Right lobe of liver (tissue), 6 donors: ENCODE measurements at regions not wholly inside any gene's neighbourhood (a gene's known extent, or its start where the extent isn't known, plus 50 kb on each side); places are given as distances from the start of the nearest gene placed in this dataset.

Experiments
- ATAC-seq, 4 donors: fragments of 200-7000 bp; cut with Tn5 transposase; one replicate each; pipeline ENCODE4 v1.9.1; 2020; ENCODE audit warnings: mild to moderate bottlenecking in 4 of 4, moderate library complexity in 4 of 4
- DNase-seq, 3 donors: peaks; one replicate each; pipeline ENCODE4 v3.0.0-alpha.2; 2020
- H3K27ac ChIP-seq, 3 donors: fragments of 200-600 bp; one replicate each; pipeline ENCODE4 v1.8.0; 2022
- H3K27me3 ChIP-seq, 2 donors: fragments of 200-600 bp; one replicate each; pipeline ENCODE4 v1.8.0; 2022
- H3K36me3 ChIP-seq, 4 donors: fragments of 200-600 bp; sonication (generic) in 1 of 4; one replicate each; pipeline versions ENCODE4 v1.5.1 to v1.8.0; 2017 to 2022; ENCODE audit warnings: control low read depth in 1 of 4
- H3K4me1 ChIP-seq, 4 donors: fragments of 200-600 bp; sonication (generic) in 1 of 4; one replicate each; pipeline versions ENCODE4 v1.5.1 to v1.8.0; 2017 to 2022; ENCODE audit warnings: control low read depth in 1 of 4
- H3K4me3 ChIP-seq, 3 donors: fragments of 200-600 bp; one replicate each; pipeline ENCODE4 v1.8.0; 2022
- H3K9me3 ChIP-seq, 4 donors: fragments of 200-600 bp; sonication (generic) in 1 of 4; one replicate each; pipeline versions ENCODE4 v1.5.1 to v1.8.0; 2017 to 2022; ENCODE audit warnings: control low read depth in 1 of 4
- POLR2A ChIP-seq: fragments of 450-650 bp; IDR thresholded peaks from one replicate; pipeline ENCODE4 v1.6.1; 2017; ENCODE audit warnings: antibody characterized with exemption, mild to moderate bottlenecking
- WGBS: methylation state at CpG from one replicate; pipeline ENCODE4 v1.1.6; 2018; ENCODE audit warnings: low coverage, low lambda C conversion rate; ENCODE audit not compliant: insufficient coverage; ENCODE audit errors: missing lambda C conversion rate; 5-methylcytosine and 5-hydroxymethylcytosine counted together
- intact Hi-C, 2 donors: fragments of 100-400 bp; cut with DNase I; formaldehyde crosslinking; loops; one replicate each; pipeline versions ENCODE4 v1.11.2 to v1.14.1; 2022
- TF ChIP-seq, protein P1 (sequence below), 4 donors: fragments of 200-600 bp in 3 of 4; fragments of 450-650 bp in 1 of 4; IDR thresholded peaks; one replicate each; pipeline versions ENCODE4 v1.5.1 to v1.8.0; 2016 to 2022; ENCODE audit warnings: antibody characterized with exemption in 4 of 4, mild to moderate bottlenecking in 2 of 4
- donor health status: DM: no; HTN: yes; CAD: no.
- donor health status: DM: no; HTN: no; CAD: no.
- donor health status: DM: no; HTN: no; CAD: no.
- donor health status: DM: no; HTN: yes; CAD: no.
- donor health status: DM: no; HTN: yes; CAD: no.

DNA sequence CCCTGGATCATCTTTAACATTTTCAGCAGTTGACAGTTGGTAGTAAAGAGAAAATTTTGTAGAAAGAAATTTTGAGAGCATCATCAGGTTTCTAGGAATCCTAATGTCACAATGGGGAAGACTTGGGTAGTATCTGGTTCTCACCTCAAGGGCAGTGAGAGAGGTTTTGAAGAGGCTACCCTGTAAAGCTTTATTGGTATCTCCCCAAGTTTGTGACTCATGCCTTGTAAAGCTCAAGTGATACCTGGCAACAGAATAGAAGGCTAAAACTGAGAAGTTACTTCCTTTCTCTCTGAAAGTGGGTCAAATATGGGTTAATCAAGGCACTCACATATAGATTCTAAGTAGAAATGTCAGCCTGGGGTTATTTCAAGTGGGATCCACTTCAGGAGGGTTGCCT is 196.4 kb downstream of the SUCNR1 start:
- no peak for ATAC-seq
- TF ChIP-seq, protein P1, sequence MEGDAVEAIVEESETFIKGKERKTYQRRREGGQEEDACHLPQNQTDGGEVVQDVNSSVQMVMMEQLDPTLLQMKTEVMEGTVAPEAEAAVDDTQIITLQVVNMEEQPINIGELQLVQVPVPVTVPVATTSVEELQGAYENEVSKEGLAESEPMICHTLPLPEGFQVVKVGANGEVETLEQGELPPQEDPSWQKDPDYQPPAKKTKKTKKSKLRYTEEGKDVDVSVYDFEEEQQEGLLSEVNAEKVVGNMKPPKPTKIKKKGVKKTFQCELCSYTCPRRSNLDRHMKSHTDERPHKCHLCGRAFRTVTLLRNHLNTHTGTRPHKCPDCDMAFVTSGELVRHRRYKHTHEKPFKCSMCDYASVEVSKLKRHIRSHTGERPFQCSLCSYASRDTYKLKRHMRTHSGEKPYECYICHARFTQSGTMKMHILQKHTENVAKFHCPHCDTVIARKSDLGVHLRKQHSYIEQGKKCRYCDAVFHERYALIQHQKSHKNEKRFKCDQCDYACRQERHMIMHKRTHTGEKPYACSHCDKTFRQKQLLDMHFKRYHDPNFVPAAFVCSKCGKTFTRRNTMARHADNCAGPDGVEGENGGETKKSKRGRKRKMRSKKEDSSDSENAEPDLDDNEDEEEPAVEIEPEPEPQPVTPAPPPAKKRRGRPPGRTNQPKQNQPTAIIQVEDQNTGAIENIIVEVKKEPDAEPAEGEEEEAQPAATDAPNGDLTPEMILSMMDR (IDR thresholded peaks at IDR 0.05), result no peak
- no peak for TF ChIP-seq POLR2A
- Histone ChIP-seq H3K4me1 (no peaks in the 10 kb centered on the region), H3K4me3 (no peak overlapping the region), H3K9me3 (no peaks in the 10 kb centered on the region), H3K36me3 (no peaks in the 10 kb centered on the region), H3K27me3 (no peaks in the 10 kb centered on the region), H3K27ac (no peak overlapping the region)
- no peak for DNase-seq
- intact Hi-C loops, result no loop called here

GRCh38 chr3:152071315-152071714 is 197.4 kb upstream of the MBNL1 start:
- Histone ChIP-seq H3K4me1 (peaks cover 0 to 4% (median 0%) of the 10 kb centered on the region in 4 donors), H3K27me3 (no peaks in the 10 kb centered on the region), H3K27ac (no peak overlapping the region), H3K36me3 (no peaks in the 10 kb centered on the region), H3K9me3 (no peaks in the 10 kb centered on the region), H3K4me3 (no peak overlapping the region)
- intact Hi-C loops, result no loop called here
- no peak for DNase-seq
- 92% methylated on average over 3 of the region's 3 CpGs for WGBS
- ATAC-seq, result no peak
- TF ChIP-seq POLR2A, result no peak
- TF ChIP-seq, protein P1 (IDR thresholded peaks at IDR 0.05), result no peak

DNA sequence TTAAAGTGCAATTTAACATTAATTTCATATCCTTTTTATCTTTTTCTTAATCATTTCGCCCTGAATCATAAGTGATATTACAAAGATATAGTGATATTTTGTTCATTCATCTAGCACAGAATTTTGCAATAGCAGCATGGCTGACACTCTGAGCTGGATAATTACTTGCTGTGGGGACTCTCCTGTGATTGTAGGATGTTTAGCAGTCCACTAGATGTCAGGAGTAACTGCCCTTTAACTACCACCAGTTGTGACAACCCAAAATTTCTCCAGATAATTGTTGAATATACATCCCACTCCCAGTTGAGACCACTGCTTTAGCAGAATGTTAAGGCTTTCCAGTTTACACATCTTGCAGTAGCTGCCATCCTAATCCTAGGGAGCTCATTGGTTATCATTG is 196.8 kb upstream of the MBNL1 start:
- no peak for TF ChIP-seq POLR2A
- TF ChIP-seq, protein P1 (IDR thresholded peaks at IDR 0.05), result peak; percentile 51 to 63 (median 54)
- WGBS, result 16% methylated on average over 1 of the region's 1 CpG
- H3K4me1 ChIP-seq, result peaks cover 0 to 9% (median 0%) of the 10 kb centered on the region in 4 donors
- no peaks in the 10 kb centered on the region for H3K27me3 ChIP-seq
- no peaks in the 10 kb centered on the region for H3K36me3 ChIP-seq
- ATAC-seq, result peak; percentile 72 to 85 (median 80)
- H3K27ac ChIP-seq, result no peak overlapping the region
- no peak overlapping the region for H3K4me3 ChIP-seq
- intact Hi-C loops, result no loop called here
- H3K9me3 ChIP-seq, result no peaks in the 10 kb centered on the region
- no peak for DNase-seq

DNA sequence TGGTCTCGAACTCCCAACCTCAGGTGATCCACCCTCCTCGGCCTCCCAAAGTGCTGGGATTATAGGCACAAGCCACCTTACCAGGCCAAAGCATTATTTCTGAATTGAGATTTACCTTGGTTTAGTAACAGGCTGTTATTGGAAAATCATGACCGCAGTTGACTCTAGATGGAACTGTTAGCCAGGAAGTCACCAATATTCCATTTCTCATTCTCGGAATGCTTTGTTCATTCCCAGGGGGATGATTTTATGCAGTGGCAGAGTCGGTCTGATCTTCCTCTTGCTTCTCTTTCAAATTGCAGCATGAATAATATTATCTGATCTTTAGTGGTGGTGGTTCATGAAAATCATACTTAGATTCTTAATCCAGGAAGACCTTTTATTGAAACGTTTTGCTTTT is 195.5 kb upstream of the MBNL1 start:
- Histone ChIP-seq H3K4me3 (no peak overlapping the region), H3K36me3 (no peaks in the 10 kb centered on the region), H3K9me3 (no peaks in the 10 kb centered on the region), H3K4me1 (peaks cover 0 to 9% (median 0%) of the 10 kb centered on the region in 4 donors), H3K27ac (no peak overlapping the region), H3K27me3 (no peaks in the 10 kb centered on the region)
- 44% methylated on average over 6 of the region's 6 CpGs for WGBS
- DNase-seq (no peak), ATAC-seq (peak in 1 of 4 donors; percentile 44)
- TF ChIP-seq POLR2A, result no peak
- TF ChIP-seq, protein P1 (IDR thresholded peaks at IDR 0.05), result peak in 2 of 4 donors; percentile 8 to 14
- intact Hi-C loops, result no loop called here

- intact Hi-C loops, result no loop called here
- TF ChIP-seq, protein P1 (IDR thresholded peaks at IDR 0.05), result no peak
- TF ChIP-seq POLR2A, result no peak
Measured at GRCh38 chr3:152076148-152076547, 192.6 kb upstream of the MBNL1 start.

More at GRCh38 chr3:152076148-152076547, 192.6 kb upstream of the MBNL1 start:
- 47% methylated on average over 2 of the region's 2 CpGs for WGBS
- no peak for ATAC-seq
- Histone ChIP-seq H3K36me3 (no peaks in the 10 kb centered on the region), H3K27ac (no peak overlapping the region), H3K9me3 (no peaks in the 10 kb centered on the region), H3K4me3 (no peak overlapping the region), H3K27me3 (no peaks in the 10 kb centered on the region), H3K4me1 (peaks cover 0 to 9% (median 0%) of the 10 kb centered on the region in 4 donors)
- DNase-seq, result no peak
